Brain microvascular endothelial cell (primary cell): ENCODE measurements at regions not wholly inside any gene's neighbourhood (a gene's known extent, or its start where the extent isn't known, plus 50 kb on each side); places are given as distances from the start of the nearest gene placed in this dataset.

Experiments
- DNase-seq: peaks from one replicate; pipeline ENCODE4 v3.0.0-alpha.2; 2020
- H3K27ac ChIP-seq: fragments of 250-450 bp; sonication (Bioruptor Pico); 2 replicates; pipeline ENCODE4 v1.5.1; 2020; ENCODE audit warnings: mild to moderate bottlenecking, moderate library complexity
- H3K27me3 ChIP-seq: fragments of 250-450 bp; sonication (Bioruptor Pico); replicated peaks from 2 replicates; pipeline ENCODE4 v1.5.1; 2020; ENCODE audit warnings: mild to moderate bottlenecking
- H3K36me3 ChIP-seq: fragments of 250-450 bp; sonication (Bioruptor Pico); replicated peaks from 2 replicates; pipeline ENCODE4 v1.5.1; 2020; ENCODE audit warnings: mild to moderate bottlenecking
- H3K4me3 ChIP-seq: 2 replicates; pipeline ENCODE4 v1.5.1; 2011; ENCODE audit warnings: low read depth, mild to moderate bottlenecking, control low read depth, low read length, moderate library complexity
- in situ Hi-C: cut with HindIII; loops from 2 replicates; pipeline ENCODE4 v1.10.0; 2017; ENCODE audit warnings: low sequenced_read_pairs, low pct_ligation_motif_present
- TF ChIP-seq, protein P1 (sequence below): IDR thresholded peaks from 2 replicates; pipeline ENCODE4 v1.5.1; 2011; ENCODE audit warnings: low read depth, mild to moderate bottlenecking, moderate library complexity, low read length, control low read depth, inconsistent platforms; ENCODE audit errors: missing control alignments

DNA sequence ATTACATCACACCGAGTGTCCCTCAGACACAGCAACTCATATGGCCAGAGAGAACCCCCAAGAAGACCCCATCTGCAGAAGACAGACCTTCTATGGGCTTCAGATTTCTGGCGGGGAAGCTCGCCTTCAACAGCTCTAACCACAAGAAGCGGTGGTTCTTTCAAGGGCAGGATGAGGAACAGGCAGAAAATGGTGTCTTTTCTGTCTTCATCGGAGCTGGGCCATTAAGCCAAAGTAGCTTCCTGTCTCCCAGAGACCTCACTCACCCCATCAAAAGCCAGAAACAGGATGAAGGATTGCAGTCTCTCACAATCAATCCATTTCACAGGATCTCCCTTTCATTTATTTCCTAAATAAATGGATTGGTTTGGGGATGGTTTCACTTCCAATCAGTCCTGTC lies 149.1 kb downstream of the HERPUD2 start:
- Histone ChIP-seq H3K27me3 (no peaks in the 10 kb centered on the region), H3K27ac (no peak overlapping the region), H3K4me3 (no peak overlapping the region), H3K36me3 (no peaks in the 10 kb centered on the region)
- DNase-seq = no peak
- TF ChIP-seq, protein P1, sequence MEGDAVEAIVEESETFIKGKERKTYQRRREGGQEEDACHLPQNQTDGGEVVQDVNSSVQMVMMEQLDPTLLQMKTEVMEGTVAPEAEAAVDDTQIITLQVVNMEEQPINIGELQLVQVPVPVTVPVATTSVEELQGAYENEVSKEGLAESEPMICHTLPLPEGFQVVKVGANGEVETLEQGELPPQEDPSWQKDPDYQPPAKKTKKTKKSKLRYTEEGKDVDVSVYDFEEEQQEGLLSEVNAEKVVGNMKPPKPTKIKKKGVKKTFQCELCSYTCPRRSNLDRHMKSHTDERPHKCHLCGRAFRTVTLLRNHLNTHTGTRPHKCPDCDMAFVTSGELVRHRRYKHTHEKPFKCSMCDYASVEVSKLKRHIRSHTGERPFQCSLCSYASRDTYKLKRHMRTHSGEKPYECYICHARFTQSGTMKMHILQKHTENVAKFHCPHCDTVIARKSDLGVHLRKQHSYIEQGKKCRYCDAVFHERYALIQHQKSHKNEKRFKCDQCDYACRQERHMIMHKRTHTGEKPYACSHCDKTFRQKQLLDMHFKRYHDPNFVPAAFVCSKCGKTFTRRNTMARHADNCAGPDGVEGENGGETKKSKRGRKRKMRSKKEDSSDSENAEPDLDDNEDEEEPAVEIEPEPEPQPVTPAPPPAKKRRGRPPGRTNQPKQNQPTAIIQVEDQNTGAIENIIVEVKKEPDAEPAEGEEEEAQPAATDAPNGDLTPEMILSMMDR = no peak
- in situ Hi-C loops = no loop called here

DNA sequence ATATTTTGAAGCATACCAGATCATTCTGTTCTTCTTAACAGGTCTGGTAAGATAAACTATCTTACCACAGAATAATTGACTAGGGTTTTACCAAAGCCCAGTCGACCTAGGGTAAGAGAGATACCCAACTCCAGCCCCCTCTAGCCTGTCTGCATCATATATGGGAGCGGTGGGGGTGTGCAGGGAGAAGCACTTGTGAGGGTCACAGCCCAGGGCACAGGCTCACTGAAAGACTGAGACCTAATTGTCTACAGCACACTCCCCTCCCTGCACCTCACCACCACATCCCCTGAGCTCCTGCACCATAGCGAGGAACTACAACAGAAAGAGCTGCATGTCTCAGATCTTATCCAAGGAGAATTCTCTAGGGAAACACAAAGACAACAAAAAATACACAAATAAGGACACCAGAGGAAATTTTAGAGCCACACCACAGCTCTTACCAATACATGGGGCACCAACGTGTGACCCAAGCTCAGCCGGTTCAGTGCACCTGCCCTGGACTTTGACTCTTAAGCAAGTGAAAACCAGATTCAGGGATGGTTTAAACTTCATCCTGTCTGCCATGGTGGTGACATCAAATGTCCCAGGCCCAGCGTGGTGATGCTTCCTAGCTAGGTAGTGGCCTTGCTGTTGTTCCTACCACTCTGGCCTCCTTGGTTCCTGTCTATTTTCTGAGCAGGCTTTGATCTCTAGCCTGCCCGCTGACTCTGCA lies 150.8 kb downstream of the HERPUD2 start:
- no peak overlapping the region for H3K4me3 ChIP-seq
- in situ Hi-C loops = no loop called here
- H3K27ac ChIP-seq = no peak overlapping the region
- H3K36me3 ChIP-seq = no peaks in the 10 kb centered on the region
- TF ChIP-seq, protein P1 = no peak
- no peak for DNase-seq
- H3K27me3 ChIP-seq = peaks cover 3% of the 10 kb centered on the region

DNA sequence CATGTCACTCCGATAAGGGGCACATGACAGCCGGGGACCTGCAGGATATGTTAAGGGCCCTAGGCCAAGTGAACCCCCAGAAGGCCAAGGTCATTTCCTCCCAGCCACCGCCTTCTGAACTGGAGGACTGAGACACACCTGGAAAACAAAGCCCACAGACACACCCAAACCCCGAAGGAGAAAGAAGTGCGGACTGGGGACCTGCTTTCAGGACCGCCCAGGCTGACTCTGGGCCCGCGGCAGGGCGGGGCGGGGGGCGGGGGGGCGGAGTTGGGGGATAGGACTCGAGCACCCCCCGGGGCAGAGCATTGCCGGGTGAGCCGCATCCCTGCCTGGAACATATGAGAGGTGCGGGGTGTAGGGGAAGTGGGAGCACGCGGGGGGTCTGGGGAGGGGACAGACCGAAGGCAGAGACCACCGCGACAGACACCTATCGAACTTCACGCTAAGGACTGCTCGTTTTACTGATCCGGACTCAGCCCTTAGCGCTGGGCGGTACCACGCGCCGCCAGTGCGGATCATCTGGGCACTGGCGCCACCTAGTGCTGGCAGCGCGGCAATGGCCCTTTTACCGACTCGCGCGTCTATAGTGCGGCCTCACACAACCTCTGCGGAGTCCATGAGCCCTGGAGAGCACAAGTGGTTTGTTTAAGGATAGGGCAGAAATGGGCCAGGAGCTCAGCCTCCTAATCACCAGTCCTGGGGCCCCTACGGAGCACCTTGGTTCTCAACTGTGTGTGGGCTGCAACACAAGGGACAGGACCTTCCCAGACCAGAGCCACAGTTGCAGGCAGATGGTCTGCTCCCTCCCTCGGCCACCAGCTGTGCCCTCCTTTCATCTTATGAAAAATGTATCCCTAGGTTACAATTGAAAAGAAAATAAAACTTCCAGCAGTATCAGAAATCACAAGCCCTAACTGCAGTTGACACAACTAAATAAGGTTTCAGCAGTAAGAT lies 157.6 kb downstream of the HERPUD2 start:
- peak; percentile 62 for DNase-seq
- Histone ChIP-seq H3K36me3 (no peaks in the 10 kb centered on the region), H3K27me3 (peaks cover 3% of the 10 kb centered on the region), H3K27ac (no peak overlapping the region), H3K4me3 (peak overlapping the region; percentile 46)
- in situ Hi-C loops = no loop called here
- TF ChIP-seq, protein P1 = peak; percentile 95

DNA sequence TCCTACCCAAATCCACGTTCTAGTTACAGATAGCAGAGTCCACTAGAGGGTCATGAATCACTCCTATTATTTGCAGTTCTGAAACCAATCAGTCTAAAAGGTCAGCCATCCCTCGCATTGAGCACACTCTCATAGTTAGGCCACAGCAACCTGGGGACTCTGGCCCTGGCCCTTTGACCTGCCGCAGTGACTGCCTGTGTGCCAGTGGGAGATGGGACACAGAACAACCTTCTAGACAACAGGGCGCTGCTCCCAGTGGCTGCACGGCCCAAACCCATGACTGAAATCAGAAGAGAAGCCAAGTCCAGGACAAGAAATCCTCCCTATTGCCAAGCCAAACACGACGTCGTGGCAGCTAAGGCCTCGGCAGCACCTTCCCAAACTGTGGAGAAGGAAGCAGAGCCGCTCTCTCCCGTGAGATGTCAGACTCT lies 158.5 kb downstream of the HERPUD2 start:
- Histone ChIP-seq H3K4me3 (no peak overlapping the region), H3K27ac (no peak overlapping the region), H3K27me3 (peaks cover 3% of the 10 kb centered on the region), H3K36me3 (no peaks in the 10 kb centered on the region)
- no peak for DNase-seq
- TF ChIP-seq, protein P1 = no peak
- in situ Hi-C loops = no loop called here

DNA sequence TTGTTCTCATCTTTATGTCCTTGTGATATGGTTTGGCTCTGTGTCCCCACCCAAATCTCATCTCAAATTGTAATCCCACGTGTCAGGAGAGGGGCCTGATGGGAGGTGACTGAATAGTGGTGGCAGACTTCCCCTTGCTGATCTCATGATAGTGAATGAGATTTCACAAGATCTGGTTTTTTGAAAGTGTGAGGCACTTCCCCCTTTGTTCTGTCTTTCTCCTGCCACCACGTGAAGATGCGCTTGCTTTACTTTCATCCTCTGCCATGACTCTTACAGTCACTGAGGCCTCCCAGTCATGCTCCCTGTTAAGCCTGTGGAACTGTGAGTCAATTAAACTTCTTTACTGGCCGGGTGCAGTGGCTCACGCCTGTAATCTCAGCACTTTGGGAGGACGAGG lies 161.0 kb downstream of the HERPUD2 start:
- no peak for DNase-seq
- H3K36me3 ChIP-seq = no peaks in the 10 kb centered on the region
- in situ Hi-C loops = no loop called here
- no peak overlapping the region for H3K4me3 ChIP-seq
- H3K27me3 ChIP-seq = no peaks in the 10 kb centered on the region
- TF ChIP-seq, protein P1 = no peak
- H3K27ac ChIP-seq = no peak overlapping the region
